ENCODE measurements at regions not wholly inside any gene's neighbourhood (a gene's known extent, or its start where the extent isn't known, plus 50 kb on each side); places are given as distances from the start of the nearest gene placed in this dataset.

DNA sequence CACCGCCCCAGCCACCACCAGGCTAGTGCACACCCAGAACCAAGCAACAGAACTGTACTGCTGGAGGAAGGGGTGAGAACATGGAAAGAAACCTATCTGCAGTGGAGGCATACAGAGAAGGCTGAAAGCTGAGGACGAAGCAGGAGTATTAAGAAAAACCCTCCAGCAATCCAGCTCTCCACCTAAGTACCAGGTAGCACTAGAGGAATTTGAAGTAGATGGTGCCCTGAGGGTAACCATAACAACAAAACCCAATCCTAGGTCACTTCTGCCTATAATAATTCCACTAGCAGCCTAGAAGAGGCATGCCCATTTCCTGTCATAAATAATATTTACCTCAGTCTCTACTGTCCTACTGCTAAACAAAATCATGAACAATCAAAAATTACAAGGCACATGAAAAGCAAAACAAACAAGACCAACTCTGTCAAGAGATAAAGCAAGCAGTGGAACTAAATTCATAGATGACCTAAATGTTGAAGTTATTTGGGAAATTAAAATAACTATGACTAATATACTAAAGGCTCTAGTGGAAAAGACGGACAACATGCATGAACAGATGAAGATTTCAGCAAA lies 51.1 kb downstream of the HYCC1 start:
- no peak for DNase-seq (ENCODE audit: low spot score)

DNA sequence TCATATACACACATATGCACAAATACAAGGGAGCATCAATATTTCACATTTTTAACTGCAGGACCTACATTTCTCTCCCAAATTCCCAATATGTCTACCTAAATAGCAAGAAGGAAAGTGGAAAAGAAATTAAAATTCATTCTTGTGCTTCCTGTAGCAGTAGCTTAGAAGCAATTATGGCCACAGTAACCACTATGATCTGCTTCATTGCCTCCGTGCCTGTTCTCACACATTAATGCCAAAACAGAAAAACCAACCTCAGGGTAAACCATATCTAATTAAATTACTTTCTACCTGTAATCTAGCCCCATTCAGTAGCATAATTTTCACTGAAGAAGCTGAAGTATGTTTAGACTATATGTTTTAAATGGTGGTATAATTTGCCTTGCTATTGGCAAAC lies 55.2 kb downstream of the HYCC1 start:
- DNase-seq (ENCODE audit: low spot score): no peak

GRCh38 chr7:22954251-22954650 lies 59.7 kb downstream of the HYCC1 start:
- DNase-seq (ENCODE audit: low spot score): no peak

- no peak for DNase-seq (ENCODE audit: low spot score)
Measured at GRCh38 chr7:22952306-22953015, 61.5 kb downstream of the HYCC1 start.

DNA sequence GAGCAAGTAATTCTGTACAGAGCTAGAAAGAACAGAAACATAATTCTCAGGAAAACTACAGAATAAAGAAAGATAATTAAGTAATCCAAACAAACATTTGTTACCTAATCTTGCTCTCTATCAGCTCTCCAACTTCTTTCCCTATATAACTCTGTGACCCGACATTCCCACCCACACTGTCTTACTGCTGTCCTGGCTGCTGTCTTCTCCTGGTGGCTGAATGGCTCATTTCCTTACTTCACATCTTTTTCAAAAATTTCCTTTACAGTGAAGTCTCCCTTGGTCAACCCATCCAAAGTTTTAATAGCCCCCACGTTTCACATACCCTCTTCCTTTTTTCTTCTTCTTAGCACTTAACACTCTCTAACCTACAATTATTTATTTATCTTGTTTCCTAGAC lies 64.0 kb downstream of the HYCC1 start:
- no peak for DNase-seq (ENCODE audit: low spot score)

DNA sequence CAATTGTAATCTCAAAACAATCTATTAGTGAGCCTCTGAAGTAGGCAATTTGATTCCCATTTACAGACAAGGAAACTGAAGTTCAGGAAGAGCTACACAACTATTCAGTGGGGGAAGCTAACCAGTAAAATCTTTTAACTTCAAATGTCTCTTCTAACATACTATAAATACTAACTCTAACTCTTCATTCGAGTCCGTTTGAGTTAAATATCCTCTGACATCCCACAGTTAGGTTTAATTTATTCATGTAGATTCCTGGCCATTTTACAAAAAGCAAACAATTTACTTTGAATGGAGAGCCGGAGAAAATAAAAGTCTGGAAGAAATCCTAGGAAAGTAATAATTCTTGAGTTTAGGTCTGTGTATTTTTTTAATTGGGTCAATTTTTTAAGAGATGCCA lies 64.7 kb downstream of the HYCC1 start:
- no peak for DNase-seq (ENCODE audit: low spot score)

DNA sequence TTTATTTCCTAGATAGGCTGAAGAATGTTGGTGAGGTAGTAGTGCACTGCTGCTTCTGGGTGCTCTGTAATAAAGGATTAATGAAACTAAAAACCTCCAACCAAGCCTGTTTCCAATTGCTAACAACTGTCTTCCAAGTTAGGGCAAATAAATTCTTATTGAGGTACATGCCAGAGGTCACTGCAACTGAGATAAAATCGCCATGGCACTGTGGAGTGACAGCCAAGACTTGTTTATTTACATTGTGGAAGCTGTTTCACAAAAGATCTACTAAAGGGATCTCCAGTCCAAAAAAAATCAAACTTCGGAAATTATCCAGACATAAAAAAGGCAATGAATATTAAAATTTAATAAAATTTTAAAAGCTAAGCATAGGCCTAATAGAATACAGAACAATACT lies 65.2 kb downstream of the HYCC1 start:
- DNase-seq (ENCODE audit: low spot score): no peak

GRCh38 chr7:22945584-22945983 lies 68.3 kb downstream of the HYCC1 start:
- no peak for DNase-seq (ENCODE audit: low spot score)

- no peak for DNase-seq (ENCODE audit: low spot score)
Measured at GRCh38 chr7:22944510-22944909, 69.4 kb downstream of the HYCC1 start.

GRCh38 chr7:22944022-22944421 lies 69.9 kb downstream of the HYCC1 start:
- no peak for DNase-seq (ENCODE audit: low spot score)

- DNase-seq (ENCODE audit: low spot score): no peak
Measured at GRCh38 chr7:22942191-22942590, 71.7 kb downstream of the HYCC1 start.

- DNase-seq (ENCODE audit: low spot score): no peak
Measured at GRCh38 chr7:22939842-22940241, 74.1 kb downstream of the HYCC1 start.

- DNase-seq (ENCODE audit: low spot score): no peak
Measured at GRCh38 chr7:22937946-22938345, 76.0 kb downstream of the HYCC1 start.

DNA sequence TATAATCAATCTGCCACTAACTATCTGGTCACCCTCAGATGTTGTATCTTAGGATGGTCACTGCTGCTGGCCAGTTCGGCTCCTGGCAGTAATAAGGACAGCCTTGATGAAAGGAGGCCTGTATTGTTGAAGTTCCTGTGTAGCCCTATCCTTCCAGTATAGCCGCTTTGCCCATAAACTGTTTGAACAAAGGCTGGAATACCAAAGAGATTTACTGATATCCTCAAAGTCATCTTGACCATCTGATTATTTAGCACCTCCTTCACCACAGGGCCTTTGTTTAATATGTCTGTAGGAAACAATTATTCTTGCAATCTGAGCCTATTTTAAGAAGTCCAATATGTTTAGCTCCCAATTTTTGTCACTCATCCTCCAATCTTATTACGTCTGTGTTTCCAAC lies 77.7 kb downstream of the HYCC1 start:
- DNase-seq (ENCODE audit: low spot score): no peak

GRCh38 chr7:22935269-22935668 lies 78.7 kb downstream of the HYCC1 start:
- DNase-seq (ENCODE audit: low spot score): no peak

- no peak for DNase-seq (ENCODE audit: low spot score)
Measured at GRCh38 chr7:22934473-22935065, 79.4 kb downstream of the HYCC1 start.

GRCh38 chr7:22934023-22934422 lies 79.9 kb downstream of the HYCC1 start:
- no peak for DNase-seq (ENCODE audit: low spot score)

GRCh38 chr7:22932896-22933295 lies 81.0 kb downstream of the HYCC1 start:
- DNase-seq (ENCODE audit: low spot score): no peak

- DNase-seq (ENCODE audit: low spot score): no peak
Measured at GRCh38 chr7:22931011-22931410, 82.9 kb downstream of the HYCC1 start.

DNA sequence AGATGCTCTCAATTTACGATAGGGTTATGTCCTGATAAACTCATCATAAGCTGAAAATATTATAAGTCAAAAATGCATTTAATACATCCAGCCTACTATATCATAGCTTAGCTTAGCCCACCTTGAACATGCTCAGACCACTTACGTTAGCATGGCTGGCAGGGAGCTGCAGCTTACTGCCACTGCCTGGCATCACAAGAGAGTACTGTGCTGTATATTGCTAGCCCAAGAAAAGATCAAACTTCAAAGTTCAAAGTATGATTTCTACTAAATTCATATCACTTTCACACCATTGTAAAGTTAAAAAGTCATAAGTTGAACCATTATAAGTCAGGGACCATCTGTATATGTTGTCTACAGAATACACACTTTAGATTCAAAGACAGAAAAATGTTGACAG lies 91.6 kb downstream of the HYCC1 start:
- DNase-seq (ENCODE audit: low spot score): no peak

DNA sequence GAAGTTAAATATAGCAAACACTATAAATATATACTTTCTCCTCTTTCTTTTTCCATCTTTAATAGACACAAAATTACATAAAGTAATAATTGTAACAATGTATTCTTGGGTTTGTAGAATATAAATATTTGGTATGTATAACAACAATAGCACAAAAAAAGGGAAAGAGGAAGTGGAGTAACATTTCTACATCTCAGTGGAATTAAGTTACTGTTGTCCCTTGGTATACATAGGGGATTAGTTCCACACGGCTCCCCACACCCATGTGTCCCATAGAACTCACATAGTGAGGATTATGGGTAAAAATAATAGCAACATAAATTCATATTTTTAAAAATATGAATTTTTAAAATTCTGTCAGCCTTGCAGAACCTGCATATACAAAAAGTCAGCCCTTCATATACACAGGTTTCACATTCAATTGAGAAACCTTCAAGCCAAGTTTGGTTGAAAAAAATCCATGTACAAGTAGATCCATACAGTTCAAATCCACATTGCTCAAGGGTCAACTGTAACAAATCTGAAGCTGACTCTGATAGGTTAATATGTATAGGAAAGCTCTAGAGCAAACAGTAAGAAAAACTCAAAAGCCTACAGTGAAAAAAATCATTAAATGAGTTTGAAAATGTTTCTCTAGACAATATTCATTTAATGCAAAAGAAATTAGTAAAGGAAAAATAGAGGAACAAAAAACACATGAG lies 92.4 kb downstream of the HYCC1 start:
- DNase-seq (ENCODE audit: low spot score): no peak

GRCh38 chr7:22920672-22921071 lies 93.3 kb downstream of the HYCC1 start:
- DNase-seq (ENCODE audit: low spot score): no peak

- DNase-seq (ENCODE audit: low spot score): no peak
Measured at GRCh38 chr7:22913158-22913557, 90.5 kb upstream of the TOMM7 start.

Measured in germinal center (tissue), 1 donor.